GM18870 (cell line): ENCODE measurements at regions not wholly inside any gene's neighbourhood (a gene's known extent, or its start where the extent isn't known, plus 50 kb on each side); places are given as distances from the start of the nearest gene placed in this dataset.

Source experiments
- ATAC-seq: cut with Tn5 transposase; IDR thresholded peaks from one replicate; pipeline ENCODE4 v1.9.1; 2021; ENCODE audit warnings: moderate library complexity; ENCODE audit not compliant: unreplicated experiment

GRCh38 chr15:39482459-39482858, 98.4 kb upstream of the THBS1 start:
- ATAC-seq: no peak

- no peak for ATAC-seq
Measured at GRCh38 chr15:39486621-39487457, 94.0 kb upstream of the THBS1 start.

- no peak for ATAC-seq
Measured at GRCh38 chr15:39487458-39487735, 93.5 kb upstream of the THBS1 start.

- no peak for ATAC-seq
Measured at GRCh38 chr15:39488516-39488915, 92.4 kb upstream of the THBS1 start.

- no peak for ATAC-seq
Measured at GRCh38 chr15:39488961-39489360, 91.9 kb upstream of the THBS1 start.

- ATAC-seq: no peak
Measured at GRCh38 chr15:39491115-39491885, 89.6 kb upstream of the THBS1 start.

GRCh38 chr15:39491886-39492490, 88.9 kb upstream of the THBS1 start:
- no peak for ATAC-seq

- no peak for ATAC-seq
Measured at GRCh38 chr15:39493424-39494067, 87.3 kb upstream of the THBS1 start.

- ATAC-seq: no peak
Measured at GRCh38 chr15:39494462-39494861, 86.4 kb upstream of the THBS1 start.

GRCh38 chr15:39495871-39496840, 84.7 kb upstream of the THBS1 start:
- no peak for ATAC-seq

- ATAC-seq: no peak
Measured at GRCh38 chr15:39497016-39497758, 83.7 kb upstream of the THBS1 start.

GRCh38 chr15:39497759-39498565, 82.9 kb upstream of the THBS1 start:
- ATAC-seq: no peak

- ATAC-seq: no peak
Measured at GRCh38 chr15:39498629-39499028, 82.2 kb upstream of the THBS1 start.

- ATAC-seq: no peak
Measured at GRCh38 chr15:39499042-39499441, 81.8 kb upstream of the THBS1 start.

GRCh38 chr15:39499681-39500080, 81.2 kb upstream of the THBS1 start:
- no peak for ATAC-seq

GRCh38 chr15:39501366-39502081, 79.4 kb upstream of the THBS1 start:
- ATAC-seq: no peak

- no peak for ATAC-seq
Measured at GRCh38 chr15:39502082-39502447, 78.8 kb upstream of the THBS1 start.

- ATAC-seq: no peak
Measured at GRCh38 chr15:39502611-39503195, 78.2 kb upstream of the THBS1 start.
